GM18909 (cell line): ENCODE measurements at regions not wholly inside any gene's neighbourhood (a gene's known extent, or its start where the extent isn't known, plus 50 kb on each side); places are given as distances from the start of the nearest gene placed in this dataset.
"Not testable (repeated sequence)": the region's sequence is repeated elsewhere in the genome, so short reads cannot be mapped to it uniquely, and the experiment has no call there.

ENCODE experiments used
- ATAC-seq: cut with Tn5 transposase; IDR thresholded peaks from one replicate; pipeline ENCODE4 v1.9.1; 2021; ENCODE audit warnings: mild to moderate bottlenecking; ENCODE audit not compliant: unreplicated experiment, poor library complexity

GRCh38 chr4:134754301-134755019, 552.9 kb upstream of the PABPC4L start:
- no peak for ATAC-seq

GRCh38 chr4:134753390-134753789, 551.8 kb upstream of the PABPC4L start:
- ATAC-seq = no peak

GRCh38 chr4:134747108-134747805, 545.7 kb upstream of the PABPC4L start:
- ATAC-seq = no peak

- peak; percentile 80 for ATAC-seq
Observed at GRCh38 chr4:134740290-134740689, 538.7 kb upstream of the PABPC4L start.

DNA sequence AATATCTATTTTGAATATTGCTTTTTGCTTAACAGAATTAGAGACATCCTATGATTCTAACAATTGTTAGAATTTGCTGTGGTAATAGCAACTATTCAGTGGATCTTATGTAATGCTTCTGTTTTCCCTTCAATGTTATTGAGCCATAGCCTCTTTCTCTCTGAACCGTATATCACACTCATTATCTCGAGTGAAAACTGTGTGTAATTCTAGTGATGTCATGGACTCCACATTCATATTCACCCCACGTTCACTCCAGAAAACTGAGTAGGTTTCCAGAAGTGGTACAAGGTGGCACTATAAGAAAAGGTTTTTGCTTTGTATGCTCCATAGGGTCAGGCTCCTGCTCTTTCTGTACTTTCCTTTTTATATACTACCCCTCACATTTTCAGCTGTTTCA, 534.3 kb upstream of the PABPC4L start:
- no peak for ATAC-seq

GRCh38 chr4:134727696-134728095, 526.1 kb upstream of the PABPC4L start:
- no peak for ATAC-seq

DNA sequence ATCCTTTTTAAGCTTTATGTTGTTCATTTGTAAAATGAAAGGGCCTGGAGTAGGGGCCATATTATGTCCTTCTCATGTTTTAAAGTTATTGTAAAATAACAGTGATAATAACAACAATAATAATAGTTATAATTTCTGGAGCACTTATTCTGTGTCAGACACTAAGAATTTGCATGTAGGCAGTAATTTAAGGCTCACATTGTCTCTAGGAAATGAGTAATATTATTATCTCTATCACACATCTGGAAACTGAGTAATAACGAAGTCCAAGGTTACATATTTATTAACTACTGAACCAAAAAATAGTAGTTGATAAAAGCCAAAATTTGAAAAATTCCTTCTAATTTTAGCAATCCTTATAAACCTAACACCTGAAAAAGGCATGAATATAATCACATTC, 520.7 kb upstream of the PABPC4L start:
- ATAC-seq = no peak

- no peak for ATAC-seq
Observed at GRCh38 chr4:134720030-134720429, 518.4 kb upstream of the PABPC4L start.

GRCh38 chr4:134708616-134709015, 507.0 kb upstream of the PABPC4L start:
- no peak for ATAC-seq

GRCh38 chr4:134708026-134708425, 506.4 kb upstream of the PABPC4L start:
- ATAC-seq = no peak

DNA sequence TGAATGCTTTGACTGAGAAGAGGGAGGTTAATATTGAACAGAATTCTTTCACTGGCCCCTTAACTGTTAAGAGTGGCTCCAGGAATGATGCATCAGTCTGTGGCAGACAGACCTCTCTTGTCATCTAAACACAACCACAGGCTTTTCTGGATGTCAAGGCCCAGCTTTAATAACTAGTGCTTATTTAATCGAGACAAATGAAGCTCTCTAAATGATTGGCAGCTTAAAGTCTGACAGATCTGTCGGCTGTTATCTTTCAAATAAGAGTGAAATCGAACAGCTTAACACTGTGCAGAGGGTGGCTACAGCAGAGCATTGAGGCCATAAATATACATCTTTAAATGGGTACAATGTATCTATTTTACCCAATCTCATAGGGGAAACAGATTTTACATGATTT, 500.8 kb upstream of the PABPC4L start:
- no peak for ATAC-seq

DNA sequence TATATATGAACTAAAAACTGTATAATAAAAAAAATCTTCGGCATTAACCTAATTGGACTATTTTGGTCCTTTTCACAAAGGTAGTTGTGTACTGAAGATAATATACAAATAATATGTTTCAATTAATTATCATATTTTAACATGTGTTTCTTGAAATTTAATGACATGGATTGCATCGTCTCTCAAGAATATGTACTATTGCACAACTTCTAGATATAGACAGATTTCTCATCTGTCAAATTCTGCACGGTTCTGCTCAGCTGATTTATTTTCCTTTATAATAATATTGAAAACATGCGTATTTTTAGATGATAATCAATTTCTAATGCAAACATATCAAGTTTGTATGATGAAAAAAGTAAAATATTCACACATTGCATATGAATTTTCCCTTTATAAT, 498.7 kb upstream of the PABPC4L start:
- no peak for ATAC-seq

DNA sequence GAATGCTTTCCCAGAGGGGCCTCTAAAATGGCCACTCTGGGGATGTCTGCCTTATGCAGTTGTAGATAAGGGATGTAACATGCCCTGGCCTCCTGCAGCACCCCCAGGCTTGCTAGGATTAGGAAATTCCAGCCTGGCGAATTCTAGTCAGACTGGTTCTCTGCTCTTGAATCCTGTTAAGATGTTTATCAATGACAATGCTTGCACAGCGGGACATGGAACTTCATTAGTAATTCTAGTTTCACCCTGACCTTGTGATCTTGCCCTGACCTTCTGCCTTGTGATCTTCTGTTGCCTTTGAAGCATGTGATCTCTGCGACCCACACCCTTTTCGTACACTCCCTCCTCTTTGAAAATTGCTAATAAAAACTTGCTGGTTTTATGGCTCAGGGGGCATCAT, 497.2 kb upstream of the PABPC4L start:
- ATAC-seq = not testable (repeated sequence)

GRCh38 chr4:134695433-134695832, 493.8 kb upstream of the PABPC4L start:
- ATAC-seq = no peak

DNA sequence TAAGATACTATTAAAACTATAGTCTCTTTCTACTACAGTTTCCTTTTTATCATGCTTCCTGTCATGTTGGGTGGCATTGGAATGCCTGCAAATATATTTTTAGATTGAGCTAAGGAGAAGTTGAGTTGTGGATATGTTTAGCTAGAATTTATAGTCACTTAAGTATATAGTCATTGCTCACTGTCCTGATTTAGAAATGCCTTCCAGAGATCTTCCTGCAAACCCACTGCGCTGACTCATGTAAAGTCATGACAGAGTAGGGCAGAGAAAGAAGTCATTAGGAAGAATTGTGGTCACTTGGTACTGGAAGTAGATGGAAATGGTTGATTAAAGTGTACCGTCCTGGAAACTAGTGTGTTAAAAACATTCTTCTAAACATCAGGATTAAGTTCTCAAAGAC, 490.3 kb upstream of the PABPC4L start:
- no peak for ATAC-seq

- no peak for ATAC-seq
Observed at GRCh38 chr4:134687646-134688628, 486.3 kb upstream of the PABPC4L start.

- no peak for ATAC-seq
Observed at GRCh38 chr4:134677209-134677814, 475.7 kb upstream of the PABPC4L start.

DNA sequence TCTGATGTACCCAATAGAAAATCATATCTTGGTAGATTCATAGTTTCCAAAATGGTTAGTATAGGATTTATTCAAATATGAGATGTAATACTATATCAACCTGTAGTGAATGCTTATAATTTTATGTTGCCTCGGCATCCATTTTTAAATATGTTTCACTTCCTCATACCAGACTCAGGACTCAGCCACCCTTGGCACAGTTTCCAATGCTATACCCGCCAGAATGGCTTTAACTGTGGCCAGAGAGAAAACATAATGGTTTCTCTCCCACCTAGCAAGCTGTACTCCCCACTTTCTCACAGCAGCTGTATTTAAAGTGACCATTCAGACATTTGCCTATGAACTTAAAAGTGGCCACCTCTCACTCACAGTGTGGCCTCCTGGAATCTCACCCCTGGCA, 466.6 kb upstream of the PABPC4L start:
- no peak for ATAC-seq

- ATAC-seq = no peak
Observed at GRCh38 chr4:134666640-134667039, 465.1 kb upstream of the PABPC4L start.

DNA sequence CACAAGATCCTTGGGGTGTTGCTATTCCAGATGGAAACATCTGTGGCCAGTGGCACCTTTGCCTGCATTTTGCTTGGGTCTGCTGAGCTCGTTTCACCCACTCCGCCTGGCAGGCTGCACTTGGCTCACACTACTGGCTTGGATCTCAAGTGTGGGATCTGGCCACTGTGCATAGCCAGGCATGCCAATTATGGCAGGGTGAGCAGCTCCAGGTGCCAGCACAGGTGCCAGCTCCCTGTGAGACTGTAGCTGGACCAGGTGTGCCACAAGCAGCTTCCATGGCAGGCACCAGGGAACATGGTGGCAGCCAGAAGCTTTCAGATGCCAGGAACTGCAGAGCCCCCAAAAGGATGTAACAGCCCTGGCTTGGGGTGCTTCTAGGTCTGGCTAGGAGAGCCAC, 463.8 kb upstream of the PABPC4L start:
- no peak for ATAC-seq
